Glutamatergic neuron (in vitro differentiated cells): ENCODE measurements at regions not wholly inside any gene's neighbourhood (a gene's known extent, or its start where the extent isn't known, plus 50 kb on each side); places are given as distances from the start of the nearest gene placed in this dataset.
A peak's percentile ranks its signal among the peaks of the same experiment; 100 is the strongest.

ENCODE experiments used
- DNase-seq: peaks from one replicate; pipeline ENCODE4 v3.0.0; 2022
- H3K27ac Mint-ChIP-seq: one replicate; pipeline ENCODE4 v1.8.0; 2020; ENCODE audit warnings: mild to moderate bottlenecking, mixed read lengths, inconsistent platforms; ENCODE audit not compliant: unreplicated experiment
- H3K27me3 Mint-ChIP-seq: one replicate; pipeline ENCODE4 v1.8.0; 2020; ENCODE audit warnings: mild to moderate bottlenecking, moderate library complexity, mixed read lengths, inconsistent platforms; ENCODE audit not compliant: unreplicated experiment
- H3K36me3 Mint-ChIP-seq: one replicate; pipeline ENCODE4 v1.8.0; 2020; ENCODE audit warnings: mild to moderate bottlenecking, mixed read lengths, inconsistent platforms; ENCODE audit not compliant: unreplicated experiment
- H3K4me1 Mint-ChIP-seq: one replicate; pipeline ENCODE4 v1.8.0; 2020; ENCODE audit warnings: mild to moderate bottlenecking, low read depth, mixed read lengths, inconsistent platforms; ENCODE audit not compliant: unreplicated experiment
- H3K4me3 Mint-ChIP-seq: one replicate; pipeline ENCODE4 v1.8.0; 2020; ENCODE audit warnings: mild to moderate bottlenecking, mixed read lengths, inconsistent platforms; ENCODE audit not compliant: unreplicated experiment
- H3K9me3 Mint-ChIP-seq: one replicate; pipeline ENCODE4 v1.8.0; 2020; ENCODE audit warnings: mild to moderate bottlenecking, moderate library complexity, mixed read lengths, inconsistent platforms; ENCODE audit not compliant: unreplicated experiment
- TF ChIP-seq, protein P1 (sequence below): fragments of 200-600 bp; sonication (generic); IDR thresholded peaks from one replicate; pipeline ENCODE4 v1.5.0; 2021; ENCODE audit not compliant: partially characterized antibody, unreplicated experiment

- peaks cover 6% of the 10 kb centered on the region for H3K9me3 Mint-ChIP-seq
- H3K27me3 Mint-ChIP-seq, result peaks cover 6% of the 10 kb centered on the region
- no peak for DNase-seq
- no peak overlapping the region for H3K4me3 Mint-ChIP-seq
- H3K4me1 Mint-ChIP-seq, result peaks cover 25% of the 10 kb centered on the region
- H3K36me3 Mint-ChIP-seq, result no peaks in the 10 kb centered on the region
- H3K27ac Mint-ChIP-seq, result no peak overlapping the region
- TF ChIP-seq, protein P1, sequence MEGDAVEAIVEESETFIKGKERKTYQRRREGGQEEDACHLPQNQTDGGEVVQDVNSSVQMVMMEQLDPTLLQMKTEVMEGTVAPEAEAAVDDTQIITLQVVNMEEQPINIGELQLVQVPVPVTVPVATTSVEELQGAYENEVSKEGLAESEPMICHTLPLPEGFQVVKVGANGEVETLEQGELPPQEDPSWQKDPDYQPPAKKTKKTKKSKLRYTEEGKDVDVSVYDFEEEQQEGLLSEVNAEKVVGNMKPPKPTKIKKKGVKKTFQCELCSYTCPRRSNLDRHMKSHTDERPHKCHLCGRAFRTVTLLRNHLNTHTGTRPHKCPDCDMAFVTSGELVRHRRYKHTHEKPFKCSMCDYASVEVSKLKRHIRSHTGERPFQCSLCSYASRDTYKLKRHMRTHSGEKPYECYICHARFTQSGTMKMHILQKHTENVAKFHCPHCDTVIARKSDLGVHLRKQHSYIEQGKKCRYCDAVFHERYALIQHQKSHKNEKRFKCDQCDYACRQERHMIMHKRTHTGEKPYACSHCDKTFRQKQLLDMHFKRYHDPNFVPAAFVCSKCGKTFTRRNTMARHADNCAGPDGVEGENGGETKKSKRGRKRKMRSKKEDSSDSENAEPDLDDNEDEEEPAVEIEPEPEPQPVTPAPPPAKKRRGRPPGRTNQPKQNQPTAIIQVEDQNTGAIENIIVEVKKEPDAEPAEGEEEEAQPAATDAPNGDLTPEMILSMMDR, result peak; percentile 53
Observed at GRCh38 chr12:125455556-125455955, 390.3 kb downstream of the AACS start.

DNA sequence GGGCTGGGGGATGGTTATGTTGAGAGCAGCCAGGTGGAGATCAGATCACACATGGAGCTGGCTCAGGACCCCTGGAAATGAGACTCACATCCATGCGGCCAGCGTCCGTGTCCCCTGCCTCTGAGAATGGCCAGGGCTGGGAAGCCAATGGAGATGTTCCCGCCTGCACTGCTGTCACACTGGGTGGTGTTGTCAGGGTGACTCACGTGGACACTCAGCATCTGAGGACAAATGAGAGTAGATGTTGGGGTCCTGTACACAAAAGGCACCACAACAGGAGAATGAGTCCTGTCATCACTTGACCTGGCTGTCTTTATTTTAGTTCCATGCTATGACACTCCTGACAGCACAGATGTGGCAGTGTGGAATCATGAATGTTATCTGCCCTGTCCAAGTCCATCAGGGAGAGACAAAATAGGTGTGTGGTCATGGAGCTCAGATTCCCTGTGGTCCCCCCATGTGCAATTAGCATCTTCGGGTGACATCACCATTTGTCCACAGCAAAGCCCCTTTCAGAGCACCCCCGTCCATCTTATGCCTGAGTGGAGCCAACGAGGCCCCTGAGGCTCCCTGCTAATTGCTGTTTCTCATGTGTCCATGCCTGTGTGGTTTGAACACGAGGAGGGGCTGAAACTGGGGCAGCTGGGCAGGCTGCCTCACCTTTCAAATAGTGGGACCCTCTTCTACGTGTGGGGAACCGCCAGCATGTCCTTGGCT lies 393.5 kb downstream of the AACS start:
- TF ChIP-seq, protein P1, result no peak
- peak; percentile 40 for DNase-seq
- peak overlapping the region; percentile 62 for H3K27ac Mint-ChIP-seq
- no peaks in the 10 kb centered on the region for H3K36me3 Mint-ChIP-seq
- no peak overlapping the region for H3K4me3 Mint-ChIP-seq
- peaks cover 6% of the 10 kb centered on the region for H3K27me3 Mint-ChIP-seq
- peaks cover 4% of the 10 kb centered on the region for H3K9me3 Mint-ChIP-seq
- H3K4me1 Mint-ChIP-seq, result peaks cover 25% of the 10 kb centered on the region

DNA sequence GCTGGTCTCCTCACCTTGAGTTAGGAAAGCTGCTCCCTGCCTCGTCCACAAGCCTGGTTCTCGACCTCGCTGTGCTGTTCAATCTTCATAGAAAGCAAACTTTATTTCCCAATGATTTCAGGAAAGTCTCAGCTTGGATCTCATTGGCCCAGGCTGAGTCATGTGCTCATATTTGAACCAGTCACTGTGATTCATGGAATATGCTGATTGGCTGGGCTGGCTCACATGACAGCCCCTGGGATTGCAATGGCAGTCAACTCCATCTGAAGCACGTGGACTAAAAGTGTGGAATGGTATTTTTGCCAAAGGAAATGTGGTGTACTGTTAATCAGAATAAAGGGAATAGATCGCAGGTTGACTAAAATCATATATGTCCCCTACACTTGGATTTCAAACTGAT lies 396.6 kb downstream of the AACS start:
- H3K27me3 Mint-ChIP-seq, result peaks cover 6% of the 10 kb centered on the region
- peaks cover 25% of the 10 kb centered on the region for H3K4me1 Mint-ChIP-seq
- no peak overlapping the region for H3K4me3 Mint-ChIP-seq
- TF ChIP-seq, protein P1, result no peak
- no peak for DNase-seq
- peaks cover 4% of the 10 kb centered on the region for H3K9me3 Mint-ChIP-seq
- H3K36me3 Mint-ChIP-seq, result no peaks in the 10 kb centered on the region
- H3K27ac Mint-ChIP-seq, result no peak overlapping the region

- Mint-ChIP-seq H3K9me3 (peaks cover 6% of the 10 kb centered on the region), H3K36me3 (no peaks in the 10 kb centered on the region), H3K4me1 (peaks cover 18% of the 10 kb centered on the region), H3K27ac (no peak overlapping the region), H3K27me3 (peaks cover 3% of the 10 kb centered on the region), H3K4me3 (no peak overlapping the region)
- TF ChIP-seq, protein P1, result no peak
- DNase-seq, result no peak
Observed at GRCh38 chr12:125463386-125463785, 398.2 kb downstream of the AACS start.

GRCh38 chr12:125467363-125467762 lies 402.1 kb downstream of the AACS start:
- peaks cover 9% of the 10 kb centered on the region for H3K4me1 Mint-ChIP-seq
- no peak overlapping the region for H3K4me3 Mint-ChIP-seq
- H3K9me3 Mint-ChIP-seq, result peaks cover 1% of the 10 kb centered on the region
- no peak for DNase-seq
- H3K27me3 Mint-ChIP-seq, result peaks cover 1% of the 10 kb centered on the region
- TF ChIP-seq, protein P1, result no peak
- no peak overlapping the region for H3K27ac Mint-ChIP-seq
- H3K36me3 Mint-ChIP-seq, result no peaks in the 10 kb centered on the region
